GM08714 (cell line): ENCODE measurements at regions not wholly inside any gene's neighbourhood (a gene's known extent, or its start where the extent isn't known, plus 50 kb on each side); places are given as distances from the start of the nearest gene placed in this dataset.

Experiments used
- H3K4me3 ChIP-seq: fragments of 200-500 bp; sonication (Bioruptor generic); 2 replicates; pipeline ENCODE4 v1.5.1; 2014; ENCODE audit warnings: mild to moderate bottlenecking, low read length, inconsistent platforms
- ZNF274 ChIP-seq: IDR thresholded peaks from 2 replicates; pipeline ENCODE4 v1.6.1; 2012; ENCODE audit warnings: mild to moderate bottlenecking, low read depth, low read length

- peak overlapping the region; percentile 65; the same call in 1 of the 2 replicates for H3K4me3 ChIP-seq
- TF ChIP-seq ZNF274: no peak
These were observed 2185.9 kb upstream of the TENM3 start for GRCh38 chr4:180057299-180057721.

- peak overlapping the region; percentile 65; the same call in 1 of the 2 replicates for H3K4me3 ChIP-seq
- TF ChIP-seq ZNF274: no peak
These were observed 2185.1 kb upstream of the TENM3 start for GRCh38 chr4:180057891-180058671.

- peak overlapping the region; percentile 65 for H3K4me3 ChIP-seq
- no peak for TF ChIP-seq ZNF274
These were observed 2184.4 kb upstream of the TENM3 start for GRCh38 chr4:180058691-180059215.

- peak overlapping the region; percentile 65; the same call in 1 of the 2 replicates for H3K4me3 ChIP-seq
- TF ChIP-seq ZNF274: no peak
These were observed 2183.9 kb upstream of the TENM3 start for GRCh38 chr4:180059216-180059881.

- H3K4me3 ChIP-seq: no peak overlapping the region
- no peak for TF ChIP-seq ZNF274
These were observed 2182.9 kb upstream of the TENM3 start for GRCh38 chr4:180060159-180060889.

- no peak overlapping the region for H3K4me3 ChIP-seq
- no peak for TF ChIP-seq ZNF274
These were observed 2162.1 kb upstream of the TENM3 start for GRCh38 chr4:180081072-180081471.

- no peak overlapping the region for H3K4me3 ChIP-seq
- TF ChIP-seq ZNF274: no peak
These were observed 2158.6 kb upstream of the TENM3 start for GRCh38 chr4:180084561-180084960.

GRCh38 chr4:180086480-180087190 lies 2156.6 kb upstream of the TENM3 start:
- TF ChIP-seq ZNF274: no peak
- no peak overlapping the region for H3K4me3 ChIP-seq

- no peak overlapping the region for H3K4me3 ChIP-seq
- no peak for TF ChIP-seq ZNF274
These were observed 2144.6 kb upstream of the TENM3 start for GRCh38 chr4:180098586-180098985.

GRCh38 chr4:180099957-180100356 lies 2143.2 kb upstream of the TENM3 start:
- TF ChIP-seq ZNF274: no peak
- no peak overlapping the region for H3K4me3 ChIP-seq

GRCh38 chr4:180100433-180101344 lies 2142.5 kb upstream of the TENM3 start:
- no peak overlapping the region for H3K4me3 ChIP-seq
- TF ChIP-seq ZNF274: no peak

- no peak overlapping the region for H3K4me3 ChIP-seq
- no peak for TF ChIP-seq ZNF274
These were observed 2141.7 kb upstream of the TENM3 start for GRCh38 chr4:180101348-180102083.
